ENCODE measurements at regions not wholly inside any gene's neighbourhood (a gene's known extent, or its start where the extent isn't known, plus 50 kb on each side); places are given as distances from the start of the nearest gene placed in this dataset.

DNA sequence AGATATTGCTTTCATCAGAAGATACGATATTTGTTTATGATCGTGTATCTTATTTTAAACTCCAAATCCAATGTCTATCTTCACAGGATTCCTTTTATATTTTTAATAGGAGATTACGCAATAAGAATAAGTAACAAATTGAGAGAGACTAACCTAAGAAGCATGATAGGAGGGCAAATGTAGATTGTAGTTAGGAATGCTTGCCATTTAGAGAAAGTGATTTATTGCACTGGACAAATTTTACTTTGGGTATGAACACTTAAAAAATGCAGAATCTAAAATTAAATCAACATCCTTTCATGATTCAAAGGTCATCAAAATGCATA is 563.4 kb upstream of the POU3F3 start:
- H3K4me1 ChIP-seq (ENCODE audit: control insufficient read depth, insufficient read depth, low read length), result no peaks in the 10 kb centered on the region

GRCh38 chr2:104312684-104313083 is 541.2 kb upstream of the POU3F3 start:
- Histone ChIP-seq H3K9ac (ENCODE audit: low read length) (no peak overlapping the region), H3K27ac (ENCODE audit: low read depth, low read length) (no peak overlapping the region), H3K4me1 (ENCODE audit: control insufficient read depth, insufficient read depth, low read length) (no peaks in the 10 kb centered on the region), H3K4me3 (ENCODE audit: low read length) (no peak overlapping the region), H3K36me3 (ENCODE audit: control insufficient read depth, insufficient read depth, low read length) (no peaks in the 10 kb centered on the region), H3K27me3 (ENCODE audit: control insufficient read depth, insufficient read depth, low read length) (no peaks in the 10 kb centered on the region)

More for the DNA sequence above, 563.4 kb upstream of the POU3F3 start:
- H3K27ac ChIP-seq (ENCODE audit: low read depth, low read length), result no peak overlapping the region
- no peak overlapping the region for H3K9ac ChIP-seq (ENCODE audit: low read length)
- H3K4me3 ChIP-seq (ENCODE audit: low read length), result no peak overlapping the region
- no peaks in the 10 kb centered on the region for H3K36me3 ChIP-seq (ENCODE audit: control insufficient read depth, insufficient read depth, low read length)
- H3K27me3 ChIP-seq (ENCODE audit: control insufficient read depth, insufficient read depth, low read length), result no peaks in the 10 kb centered on the region

- H3K9ac ChIP-seq (ENCODE audit: low read length), result no peak overlapping the region
- H3K27me3 ChIP-seq (ENCODE audit: control insufficient read depth, insufficient read depth, low read length), result no peaks in the 10 kb centered on the region
- H3K4me3 ChIP-seq (ENCODE audit: low read length), result no peak overlapping the region
- no peak overlapping the region for H3K27ac ChIP-seq (ENCODE audit: low read depth, low read length)
- H3K4me1 ChIP-seq (ENCODE audit: control insufficient read depth, insufficient read depth, low read length), result no peaks in the 10 kb centered on the region
- no peaks in the 10 kb centered on the region for H3K36me3 ChIP-seq (ENCODE audit: control insufficient read depth, insufficient read depth, low read length)
These were observed 535.8 kb upstream of the POU3F3 start for GRCh38 chr2:104318001-104318665.

DNA sequence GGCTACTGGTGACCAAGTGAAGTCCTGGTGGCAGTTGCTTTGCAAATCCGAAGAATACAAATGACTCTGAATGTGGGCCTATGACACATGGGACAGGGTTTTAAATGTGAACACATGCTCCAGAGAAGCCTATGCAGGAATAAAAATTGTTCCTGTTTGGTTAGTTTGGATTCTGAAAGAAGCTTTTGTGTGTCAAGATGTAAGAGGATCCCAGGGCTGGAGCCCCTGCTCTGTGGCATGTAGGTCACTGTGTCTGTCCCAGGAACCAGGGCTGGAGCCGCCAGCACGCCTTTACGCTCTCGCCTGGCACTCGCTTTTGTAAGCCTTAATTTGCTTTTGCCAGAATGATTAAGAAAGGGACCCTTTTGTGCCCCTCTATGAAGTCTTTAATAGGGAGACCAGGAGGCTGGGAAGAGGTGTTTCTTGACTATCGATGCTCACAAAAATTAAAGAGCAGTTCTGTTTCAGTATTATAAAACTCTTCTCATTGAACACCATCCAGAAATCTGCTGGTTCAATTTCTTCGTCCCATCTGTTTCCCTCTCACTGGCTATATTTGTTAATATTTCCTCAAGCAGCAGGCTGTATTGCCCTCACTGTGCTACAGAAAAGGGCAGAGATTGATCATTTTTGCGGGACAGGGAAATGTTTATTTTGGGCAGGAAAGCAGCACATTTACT is 532.7 kb upstream of the POU3F3 start:
- Histone ChIP-seq H3K27ac (ENCODE audit: low read depth, low read length) (no peak overlapping the region), H3K9ac (ENCODE audit: low read length) (no peak overlapping the region), H3K36me3 (ENCODE audit: control insufficient read depth, insufficient read depth, low read length) (no peaks in the 10 kb centered on the region), H3K27me3 (ENCODE audit: control insufficient read depth, insufficient read depth, low read length) (no peaks in the 10 kb centered on the region), H3K4me3 (ENCODE audit: low read length) (no peak overlapping the region), H3K4me1 (ENCODE audit: control insufficient read depth, insufficient read depth, low read length) (no peaks in the 10 kb centered on the region)

- no peaks in the 10 kb centered on the region for H3K36me3 ChIP-seq (ENCODE audit: control insufficient read depth, insufficient read depth, low read length)
- no peaks in the 10 kb centered on the region for H3K4me1 ChIP-seq (ENCODE audit: control insufficient read depth, insufficient read depth, low read length)
- H3K27me3 ChIP-seq (ENCODE audit: control insufficient read depth, insufficient read depth, low read length), result no peaks in the 10 kb centered on the region
- H3K27ac ChIP-seq (ENCODE audit: low read depth, low read length), result no peak overlapping the region
- no peak overlapping the region for H3K4me3 ChIP-seq (ENCODE audit: low read length)
- no peak overlapping the region for H3K9ac ChIP-seq (ENCODE audit: low read length)
These were observed 532.0 kb upstream of the POU3F3 start for GRCh38 chr2:104321796-104322349.

DNA sequence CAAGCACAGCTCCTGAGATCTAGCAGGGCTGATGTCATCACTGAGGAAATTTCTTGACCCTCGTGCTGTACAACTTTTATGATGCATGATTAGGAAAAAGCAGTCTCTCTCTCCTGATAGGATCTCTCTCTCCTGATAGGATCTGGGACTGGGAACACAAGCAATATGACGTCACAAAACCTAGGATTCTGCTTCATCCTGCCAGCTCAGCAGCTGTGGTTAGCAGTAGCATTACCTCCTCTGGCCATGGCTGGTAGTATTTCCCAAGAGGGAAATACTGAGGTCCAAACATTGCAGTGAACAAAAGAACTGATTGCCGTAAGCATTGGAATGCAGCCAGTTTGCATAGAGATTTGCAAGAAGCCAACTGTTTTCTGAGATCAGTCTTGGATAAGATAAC is 521.2 kb upstream of the POU3F3 start:
- no peaks in the 10 kb centered on the region for H3K36me3 ChIP-seq (ENCODE audit: control insufficient read depth, insufficient read depth, low read length)
- no peak overlapping the region for H3K4me3 ChIP-seq (ENCODE audit: low read length)
- H3K27ac ChIP-seq (ENCODE audit: low read depth, low read length), result no peak overlapping the region
- H3K27me3 ChIP-seq (ENCODE audit: control insufficient read depth, insufficient read depth, low read length), result no peaks in the 10 kb centered on the region
- no peaks in the 10 kb centered on the region for H3K4me1 ChIP-seq (ENCODE audit: control insufficient read depth, insufficient read depth, low read length)
- H3K9ac ChIP-seq (ENCODE audit: low read length), result no peak overlapping the region

DNA sequence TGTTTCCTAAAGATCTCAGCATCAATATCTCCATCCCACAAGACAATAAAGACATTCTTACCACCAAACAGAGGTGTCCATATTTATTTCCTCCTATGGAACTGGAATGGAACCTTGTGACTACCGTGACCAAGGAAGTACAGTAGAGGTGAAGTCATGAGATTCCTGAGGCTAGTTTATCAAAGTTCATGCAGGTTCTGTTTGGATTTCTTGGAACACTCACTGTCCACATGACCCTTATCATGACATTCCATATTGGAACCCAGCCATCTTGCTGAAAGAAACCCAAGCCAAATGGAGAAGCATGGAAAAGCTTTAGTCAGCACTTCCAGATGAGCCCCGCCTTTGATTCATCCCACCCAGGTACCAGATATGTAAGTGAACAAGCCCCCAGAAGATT is 516.0 kb upstream of the POU3F3 start:
- Histone ChIP-seq H3K4me1 (ENCODE audit: control insufficient read depth, insufficient read depth, low read length) (no peaks in the 10 kb centered on the region), H3K36me3 (ENCODE audit: control insufficient read depth, insufficient read depth, low read length) (no peaks in the 10 kb centered on the region), H3K27me3 (ENCODE audit: control insufficient read depth, insufficient read depth, low read length) (no peaks in the 10 kb centered on the region), H3K27ac (ENCODE audit: low read depth, low read length) (no peak overlapping the region), H3K4me3 (ENCODE audit: low read length) (no peak overlapping the region), H3K9ac (ENCODE audit: low read length) (no peak overlapping the region)

DNA sequence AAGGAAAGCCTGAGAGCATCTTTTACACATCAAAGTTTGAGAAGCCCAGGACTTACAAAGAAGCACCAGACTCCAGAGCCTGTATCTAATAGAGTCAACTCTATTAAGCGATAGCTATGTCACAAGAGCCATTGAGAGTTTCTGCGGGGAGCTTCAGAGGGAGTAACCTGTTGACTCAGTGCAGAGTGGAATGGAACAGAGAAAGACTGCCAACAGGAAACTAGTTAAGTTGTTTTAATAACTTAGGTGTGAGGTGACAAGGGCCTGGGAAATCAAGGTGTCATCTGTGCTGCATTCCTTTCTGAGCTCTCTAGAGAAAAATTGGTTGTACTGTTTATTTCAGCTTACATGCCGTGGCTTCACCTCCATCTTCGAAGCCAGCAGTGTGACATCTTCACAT is 513.8 kb upstream of the POU3F3 start:
- no peak overlapping the region for H3K9ac ChIP-seq (ENCODE audit: low read length)
- no peak overlapping the region for H3K27ac ChIP-seq (ENCODE audit: low read depth, low read length)
- no peaks in the 10 kb centered on the region for H3K36me3 ChIP-seq (ENCODE audit: control insufficient read depth, insufficient read depth, low read length)
- no peaks in the 10 kb centered on the region for H3K27me3 ChIP-seq (ENCODE audit: control insufficient read depth, insufficient read depth, low read length)
- no peaks in the 10 kb centered on the region for H3K4me1 ChIP-seq (ENCODE audit: control insufficient read depth, insufficient read depth, low read length)
- no peak overlapping the region for H3K4me3 ChIP-seq (ENCODE audit: low read length)

DNA sequence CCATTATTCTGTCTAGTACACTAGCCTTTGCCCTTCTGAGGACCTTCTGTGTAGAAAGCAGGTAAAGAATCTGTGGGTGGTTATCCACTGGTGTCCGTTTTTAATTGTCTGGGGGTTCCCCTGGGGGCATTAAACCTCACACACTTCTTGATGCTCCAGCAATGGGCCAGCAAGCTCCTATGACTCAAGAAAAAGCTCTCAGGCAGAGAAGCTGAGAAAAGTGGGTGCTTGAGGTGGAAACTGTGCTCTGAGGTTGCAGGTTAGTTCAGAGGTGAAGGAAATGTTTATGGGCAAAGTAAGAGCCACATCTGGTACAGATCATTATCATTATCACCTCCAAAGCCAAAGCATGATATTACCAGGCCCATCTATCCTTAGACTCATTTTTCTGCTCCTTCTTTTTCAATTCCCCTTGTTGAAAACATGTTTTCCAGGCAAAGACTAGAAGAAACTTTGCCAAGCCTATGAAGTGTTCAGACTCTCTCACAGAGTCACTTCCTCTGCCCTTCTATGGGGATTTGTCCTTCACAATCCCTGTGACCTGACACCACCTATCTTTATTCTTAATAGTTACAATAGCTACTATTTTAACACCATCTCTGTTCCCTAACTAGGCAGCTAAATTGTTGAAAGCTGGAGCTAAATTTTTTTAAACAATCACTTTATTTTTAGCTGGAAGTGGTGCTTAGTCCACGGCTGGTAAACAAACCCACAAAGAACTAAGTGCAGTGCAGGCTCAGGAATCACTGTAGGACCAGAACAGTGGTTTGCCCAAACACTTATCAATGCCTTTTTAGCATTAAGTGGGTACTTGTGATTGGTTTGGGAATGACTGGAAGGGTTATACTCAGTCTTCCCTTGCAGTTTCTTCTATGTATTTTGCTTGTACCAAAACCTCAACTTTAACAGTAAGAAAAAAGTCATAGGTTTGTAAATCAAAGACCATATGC is 512.8 kb upstream of the POU3F3 start:
- no peaks in the 10 kb centered on the region for H3K36me3 ChIP-seq (ENCODE audit: control insufficient read depth, insufficient read depth, low read length)
- H3K9ac ChIP-seq (ENCODE audit: low read length), result no peak overlapping the region
- no peaks in the 10 kb centered on the region for H3K27me3 ChIP-seq (ENCODE audit: control insufficient read depth, insufficient read depth, low read length)
- no peak overlapping the region for H3K4me3 ChIP-seq (ENCODE audit: low read length)
- no peaks in the 10 kb centered on the region for H3K4me1 ChIP-seq (ENCODE audit: control insufficient read depth, insufficient read depth, low read length)
- no peak overlapping the region for H3K27ac ChIP-seq (ENCODE audit: low read depth, low read length)

- H3K4me3 ChIP-seq (ENCODE audit: low read length), result no peak overlapping the region
- H3K4me1 ChIP-seq (ENCODE audit: control insufficient read depth, insufficient read depth, low read length), result no peaks in the 10 kb centered on the region
- H3K27me3 ChIP-seq (ENCODE audit: control insufficient read depth, insufficient read depth, low read length), result no peaks in the 10 kb centered on the region
- H3K9ac ChIP-seq (ENCODE audit: low read length), result no peak overlapping the region
- H3K36me3 ChIP-seq (ENCODE audit: control insufficient read depth, insufficient read depth, low read length), result no peaks in the 10 kb centered on the region
- H3K27ac ChIP-seq (ENCODE audit: low read depth, low read length), result no peak overlapping the region
These were observed 509.6 kb upstream of the POU3F3 start for GRCh38 chr2:104344306-104344705.

GRCh38 chr2:104344985-104345384 is 508.9 kb upstream of the POU3F3 start:
- Histone ChIP-seq H3K4me1 (ENCODE audit: control insufficient read depth, insufficient read depth, low read length) (no peaks in the 10 kb centered on the region), H3K9ac (ENCODE audit: low read length) (no peak overlapping the region), H3K27me3 (ENCODE audit: control insufficient read depth, insufficient read depth, low read length) (no peaks in the 10 kb centered on the region), H3K27ac (ENCODE audit: low read depth, low read length) (no peak overlapping the region), H3K36me3 (ENCODE audit: control insufficient read depth, insufficient read depth, low read length) (no peaks in the 10 kb centered on the region), H3K4me3 (ENCODE audit: low read length) (no peak overlapping the region)

DNA sequence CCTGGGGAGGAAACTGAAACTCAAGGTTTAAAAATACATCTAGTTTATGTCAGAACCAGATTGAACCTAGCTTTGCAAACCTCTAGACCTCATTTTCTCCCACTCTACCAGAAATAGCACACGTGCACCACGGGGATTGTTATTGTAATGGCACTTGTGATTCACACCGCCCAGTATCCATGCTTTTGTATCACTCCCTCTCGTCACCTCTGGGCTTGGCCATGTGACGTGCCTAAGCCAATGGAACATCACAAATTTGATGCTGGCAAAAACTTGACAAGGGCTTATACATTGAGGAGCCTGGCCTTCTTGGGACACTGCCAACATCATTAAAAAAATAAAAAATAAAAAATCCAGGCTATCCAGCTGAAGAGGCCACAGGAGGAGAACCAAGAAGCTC is 495.8 kb upstream of the POU3F3 start:
- Histone ChIP-seq H3K27me3 (ENCODE audit: control insufficient read depth, insufficient read depth, low read length) (no peaks in the 10 kb centered on the region), H3K27ac (ENCODE audit: low read depth, low read length) (no peak overlapping the region), H3K4me3 (ENCODE audit: low read length) (no peak overlapping the region), H3K9ac (ENCODE audit: low read length) (no peak overlapping the region), H3K36me3 (ENCODE audit: control insufficient read depth, insufficient read depth, low read length) (no peaks in the 10 kb centered on the region), H3K4me1 (ENCODE audit: control insufficient read depth, insufficient read depth, low read length) (no peaks in the 10 kb centered on the region)
